ENCODE measurements at regions not wholly inside any gene's neighbourhood (a gene's known extent, or its start where the extent isn't known, plus 50 kb on each side); places are given as distances from the start of the nearest gene placed in this dataset.
"Not testable (repeated sequence)": the region's sequence is repeated elsewhere in the genome, so short reads cannot be mapped to it uniquely, and the experiment has no call there.

DNA sequence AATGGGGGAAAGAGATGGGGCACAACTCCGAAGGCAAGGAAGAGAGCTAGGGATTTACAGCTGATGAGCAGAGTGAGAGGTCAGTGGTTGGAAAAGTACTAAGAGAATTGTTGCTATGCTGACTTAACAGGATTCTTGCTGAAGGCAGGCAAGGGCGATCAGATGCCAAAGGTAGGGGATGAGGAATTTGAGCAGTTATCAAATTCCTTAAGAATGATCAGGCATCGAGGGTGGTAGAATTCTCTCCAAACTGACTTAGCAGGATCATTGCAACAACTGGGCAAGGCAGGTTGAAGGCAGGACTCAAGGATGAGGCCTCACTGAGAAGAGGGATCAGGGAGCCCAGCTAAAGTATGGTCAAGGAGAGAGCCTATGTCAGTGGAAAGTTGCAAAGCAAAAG, 171.0 kb downstream of the HSD17B3 start:
- no peak for DNase-seq

- peak in 2 of 3 experiments; percentile 92 to 99 for DNase-seq
These were observed 172.2 kb downstream of the HSD17B3 start for GRCh38 chr9:96129747-96130146.

GRCh38 chr9:96128880-96129279, 173.1 kb downstream of the HSD17B3 start:
- no peak for DNase-seq

DNA sequence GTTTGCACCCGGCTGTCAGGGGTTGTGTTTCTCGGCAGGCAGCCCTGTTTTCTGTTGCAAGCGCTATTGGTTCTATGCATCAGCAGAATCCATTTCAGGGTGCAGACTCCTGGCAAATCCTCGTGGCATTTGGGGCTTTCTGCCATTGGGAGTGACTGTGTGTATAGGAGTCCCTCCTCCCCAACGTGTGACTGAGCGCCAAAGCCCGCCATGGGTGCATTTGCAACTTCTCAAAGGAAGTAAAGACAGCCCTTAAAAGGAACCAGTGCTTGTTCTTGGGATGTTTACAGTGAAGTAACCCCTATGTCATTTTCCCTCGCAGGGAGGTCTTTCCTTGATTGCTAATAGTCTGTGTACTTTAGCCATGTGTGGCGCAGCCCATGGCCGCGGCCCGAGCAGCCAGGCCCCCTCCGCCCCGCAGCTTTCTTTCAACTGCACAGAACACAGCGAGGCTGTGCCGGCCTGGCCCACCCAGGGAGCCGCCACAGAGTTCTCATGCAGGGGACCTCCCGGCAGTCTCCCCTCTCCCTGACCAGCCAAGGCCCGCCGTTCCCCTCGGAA, 175.6 kb downstream of the HSD17B3 start:
- DNase-seq, result peak in 1 of 3 experiments; percentile 12

GRCh38 chr9:96125624-96126023, 176.4 kb downstream of the HSD17B3 start:
- DNase-seq, result no peak

DNA sequence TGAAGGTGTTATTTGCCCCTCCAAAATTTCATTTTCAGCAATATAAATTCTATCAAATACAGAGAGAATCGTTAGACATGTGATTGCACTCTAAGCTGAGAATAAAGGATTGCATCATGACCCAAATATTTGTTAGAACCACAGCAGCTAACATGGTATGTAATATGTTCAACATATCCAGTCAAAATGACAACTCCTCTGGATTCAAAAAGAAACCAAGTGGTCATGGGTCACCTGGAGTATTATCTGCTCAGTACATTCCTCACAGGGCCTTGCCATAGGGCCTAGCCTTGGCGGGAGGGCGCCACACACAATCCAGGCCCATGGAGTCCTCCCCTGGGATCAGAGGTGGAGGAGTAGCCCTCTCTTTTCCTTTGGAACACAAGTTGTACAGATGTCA, 179.2 kb downstream of the HSD17B3 start:
- no peak for DNase-seq

DNA sequence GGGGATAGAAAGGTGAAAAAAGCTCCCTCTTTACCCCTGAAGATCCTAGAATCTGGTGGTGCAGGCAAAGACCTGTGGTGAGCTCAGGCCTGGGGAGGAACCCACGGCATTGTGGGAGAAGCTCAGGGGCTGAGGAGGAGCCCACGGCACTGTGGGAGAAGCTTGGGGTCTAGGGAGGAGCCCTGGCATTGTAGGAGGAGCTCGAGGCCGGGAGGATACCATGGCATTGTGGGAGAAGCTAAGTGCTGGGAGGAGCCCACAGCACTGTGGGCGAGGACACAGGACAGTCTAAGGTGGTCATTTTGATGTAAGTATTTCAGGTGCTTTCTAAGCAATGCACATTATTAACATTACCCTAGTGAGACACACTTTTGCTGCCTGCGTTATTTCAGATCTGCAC, 179.7 kb downstream of the HSD17B3 start:
- no peak for DNase-seq

DNA sequence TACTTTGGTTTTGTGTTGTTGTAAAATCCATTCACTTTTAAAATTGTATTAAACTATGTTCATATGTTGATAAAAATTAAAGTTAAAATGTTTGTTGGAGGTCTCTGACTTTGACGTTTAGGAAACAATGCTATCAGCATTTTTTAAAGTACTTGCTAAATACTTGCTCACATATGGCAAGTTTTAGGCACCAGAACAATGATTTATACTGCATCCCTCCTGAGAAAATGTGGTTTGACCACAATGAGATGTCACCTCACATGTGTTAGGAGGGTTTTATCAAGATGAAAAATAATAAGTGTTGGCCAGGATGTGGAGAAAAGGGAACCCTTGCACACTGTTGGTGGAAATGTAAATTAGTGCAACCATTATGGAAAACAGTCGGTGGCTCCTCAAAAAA, 180.8 kb downstream of the HSD17B3 start:
- DNase-seq, result no peak

- no peak for DNase-seq
These were observed 184.4 kb downstream of the HSD17B3 start for GRCh38 chr9:96117398-96118080.

DNA sequence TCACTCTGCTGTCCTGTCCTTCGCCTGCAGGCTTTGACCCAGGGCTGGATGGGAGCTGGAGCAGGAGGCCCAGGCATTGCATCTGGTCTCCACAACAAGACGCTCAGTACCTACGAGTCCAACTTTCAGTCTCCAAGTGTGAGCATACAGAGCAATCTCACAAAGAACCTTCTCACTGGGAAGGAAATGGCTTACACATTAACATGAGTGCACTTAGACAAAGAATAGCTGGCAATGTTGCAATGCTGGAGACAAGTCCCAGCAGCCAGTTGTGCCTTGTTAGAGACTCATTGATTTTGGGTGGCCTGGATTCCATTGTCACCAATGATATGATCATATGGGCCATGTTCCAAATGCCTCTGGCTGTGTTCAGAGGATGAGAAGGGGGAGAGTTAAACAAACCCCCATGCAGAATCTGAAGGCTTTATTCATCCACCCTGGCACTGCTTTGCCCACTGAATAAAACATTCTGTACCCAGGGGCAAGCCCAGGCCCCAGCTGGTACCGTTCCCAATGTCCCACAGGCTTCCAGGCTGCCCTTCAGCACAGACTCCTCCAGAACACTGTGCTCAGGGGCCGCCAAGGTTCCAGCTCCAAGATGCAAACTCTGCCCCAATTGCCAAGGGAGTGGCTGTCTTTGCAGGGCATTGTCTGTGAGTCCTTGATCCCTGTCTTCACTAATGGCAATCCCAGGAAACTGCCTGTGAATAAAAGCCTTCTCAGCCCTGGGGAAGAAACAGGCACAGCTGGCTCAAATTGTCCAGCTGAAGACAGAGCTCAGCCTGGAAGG, 185.5 kb downstream of the HSD17B3 start:
- no peak for DNase-seq

DNA sequence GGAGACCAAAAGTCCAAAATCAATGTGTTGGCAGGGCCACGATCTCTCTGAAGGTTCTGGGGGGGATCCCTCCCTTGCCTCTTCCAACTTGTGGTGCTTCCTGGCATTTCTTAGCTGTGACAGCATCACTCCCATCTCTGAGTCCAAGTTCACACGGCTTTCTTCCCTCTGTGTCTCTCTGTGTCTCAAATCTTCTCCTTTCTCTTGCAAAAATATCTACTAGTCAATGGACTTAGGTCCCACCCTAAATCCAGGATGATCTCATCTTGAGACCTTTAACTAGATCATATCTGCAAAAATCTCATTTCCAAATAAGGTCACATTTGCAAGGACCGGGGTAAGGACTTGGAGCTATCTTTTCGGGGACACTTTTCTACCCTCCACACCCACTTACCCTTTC, 186.1 kb downstream of the HSD17B3 start:
- DNase-seq, result no peak

DNA sequence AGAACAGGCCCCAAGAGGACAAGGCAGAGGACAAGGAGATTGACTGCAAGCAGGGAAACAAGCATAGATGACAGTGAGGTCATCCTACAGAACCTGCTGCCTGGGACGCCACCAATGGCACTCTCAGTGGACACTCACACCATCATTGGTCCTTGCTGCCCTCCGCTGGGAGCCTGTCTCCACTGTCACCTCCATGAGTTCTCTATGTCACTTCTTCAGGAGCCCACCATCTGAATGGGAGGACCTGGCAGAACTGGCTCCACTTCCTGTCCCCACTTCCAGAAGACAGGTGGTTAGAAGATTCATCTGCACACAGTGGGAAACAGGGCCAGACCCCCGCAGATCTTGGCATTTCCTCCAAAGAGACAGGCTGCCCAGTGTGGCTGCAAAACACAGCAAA, 188.9 kb downstream of the HSD17B3 start:
- peak in 1 of 3 experiments; percentile 8 for DNase-seq

GRCh38 chr9:96109680-96110351, 192.2 kb downstream of the HSD17B3 start:
- DNase-seq, result no peak

DNA sequence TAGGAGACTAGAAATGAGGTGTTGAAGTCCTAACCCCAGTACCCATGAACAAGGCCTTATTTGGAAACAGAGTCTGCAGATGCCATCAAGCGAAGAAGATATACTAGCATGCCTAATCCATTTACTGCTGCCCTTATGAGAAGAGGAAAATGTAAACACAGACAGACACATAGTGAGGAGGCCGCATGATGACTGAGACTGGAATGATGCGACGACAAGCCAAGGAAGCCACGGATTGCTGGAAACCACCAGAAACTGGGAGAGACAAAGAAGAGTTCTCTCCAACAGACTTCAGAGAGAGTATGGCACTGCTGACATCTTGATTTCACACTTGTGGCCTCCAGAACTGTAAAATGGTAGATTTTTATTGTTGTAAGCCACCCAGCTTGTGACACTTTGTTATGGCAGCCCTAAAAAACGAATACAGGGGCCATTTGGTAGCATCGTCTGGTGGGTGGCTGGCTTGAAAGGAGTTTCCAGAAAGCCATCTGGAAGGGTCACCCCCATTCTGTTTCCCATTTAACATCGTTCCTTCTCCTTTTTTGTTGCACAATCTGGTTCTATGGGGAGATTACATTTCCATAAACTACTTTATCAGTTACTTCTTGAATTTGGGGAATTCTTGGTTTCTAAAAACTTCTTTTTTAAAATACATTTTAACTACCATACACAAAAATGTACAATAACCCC, 193.1 kb downstream of the HSD17B3 start:
- no peak for DNase-seq

DNA sequence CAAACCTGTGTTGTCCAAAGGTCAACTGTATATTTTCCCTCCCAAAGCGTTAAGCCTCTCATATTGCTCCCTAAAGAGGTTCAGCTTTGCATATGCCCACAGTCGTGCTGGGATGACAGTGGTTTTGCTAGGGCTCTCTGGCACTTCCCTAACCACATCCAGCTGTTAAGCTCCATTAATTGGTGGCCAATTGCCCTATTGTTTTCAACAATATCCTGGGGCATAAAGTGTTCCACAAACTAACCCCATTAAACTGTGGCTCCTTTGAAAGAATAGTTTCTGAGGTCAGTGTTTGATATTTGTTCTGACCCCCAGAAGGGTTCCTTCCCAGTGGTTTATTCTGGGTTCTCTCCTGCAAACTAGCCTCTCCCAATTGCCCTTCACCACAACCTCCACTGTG, 194.5 kb downstream of the HSD17B3 start:
- no peak for DNase-seq

DNA sequence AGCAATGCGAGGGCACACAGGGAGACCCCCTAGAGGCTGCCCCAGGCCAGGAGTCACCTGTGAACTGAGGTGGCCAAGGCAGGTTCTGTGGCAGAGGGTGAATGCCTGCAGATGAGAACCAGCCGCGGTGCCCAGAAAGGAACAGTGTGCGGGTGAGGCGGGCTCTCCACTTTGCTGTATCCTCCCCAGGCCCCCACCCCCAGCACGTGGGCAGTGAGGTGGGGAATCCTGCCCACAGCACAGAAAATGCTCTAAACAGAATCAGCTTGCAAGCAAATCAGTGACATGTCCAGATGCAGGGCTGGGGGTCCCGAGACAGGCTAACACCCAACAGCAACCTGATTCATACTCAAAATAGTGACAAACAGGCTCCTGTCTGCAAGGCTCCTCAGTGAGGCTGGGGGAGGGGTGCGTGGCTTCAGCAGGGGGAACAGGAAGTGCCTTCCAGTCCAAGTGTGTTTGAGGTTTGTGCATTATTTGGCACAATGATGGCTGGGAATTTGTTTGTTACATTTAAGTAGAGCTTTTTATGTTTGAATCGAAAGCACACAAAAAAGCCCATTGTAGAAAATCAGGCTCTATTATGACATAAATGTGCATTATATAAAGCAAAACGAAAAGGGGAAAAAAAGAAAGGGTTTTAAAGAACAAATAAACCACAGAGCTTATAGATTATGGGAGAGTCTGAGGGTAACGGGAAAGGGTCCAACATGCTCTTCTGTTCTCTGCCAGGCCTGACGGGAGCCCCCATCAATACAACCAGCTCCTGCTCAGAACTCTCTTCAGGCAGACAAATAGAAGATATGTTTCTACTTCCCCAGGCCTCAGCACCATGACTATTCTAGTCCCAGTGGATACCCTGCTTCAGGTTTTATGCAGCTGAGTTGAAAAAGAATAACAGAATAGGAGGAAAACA, 201.3 kb downstream of the HSD17B3 start:
- no peak for DNase-seq

GRCh38 chr9:96090630-96091029, 211.3 kb downstream of the HSD17B3 start:
- DNase-seq, result not testable (repeated sequence)

- no peak for DNase-seq
These were observed 212.4 kb downstream of the HSD17B3 start for GRCh38 chr9:96089452-96090085.

DNA sequence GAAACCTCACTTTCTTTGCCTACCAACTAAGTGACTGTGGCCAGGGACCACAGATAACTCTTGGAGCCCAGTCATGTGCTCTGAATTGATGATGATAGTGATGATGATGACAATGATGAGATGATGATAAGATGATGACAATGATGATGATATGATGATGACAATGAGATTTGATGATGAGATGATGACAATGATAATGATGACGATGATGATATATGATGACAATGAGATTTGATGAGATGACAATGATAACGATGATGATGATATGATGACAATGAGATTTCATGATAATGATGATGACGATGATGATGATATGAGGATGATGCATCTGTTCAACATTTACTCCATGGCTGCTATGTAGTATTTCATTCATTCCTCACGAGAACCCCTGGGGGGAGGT, 213.0 kb downstream of the ERCC6L2 start:
- DNase-seq, result no peak

- DNase-seq, result peak in 2 of 3 experiments; percentile 72 to 91
These were observed 212.3 kb downstream of the ERCC6L2 start for GRCh38 chr9:96087669-96088299.
